ENCODE measurements at regions not wholly inside any gene's neighbourhood (a gene's known extent, or its start where the extent isn't known, plus 50 kb on each side); places are given as distances from the start of the nearest gene placed in this dataset.

DNA sequence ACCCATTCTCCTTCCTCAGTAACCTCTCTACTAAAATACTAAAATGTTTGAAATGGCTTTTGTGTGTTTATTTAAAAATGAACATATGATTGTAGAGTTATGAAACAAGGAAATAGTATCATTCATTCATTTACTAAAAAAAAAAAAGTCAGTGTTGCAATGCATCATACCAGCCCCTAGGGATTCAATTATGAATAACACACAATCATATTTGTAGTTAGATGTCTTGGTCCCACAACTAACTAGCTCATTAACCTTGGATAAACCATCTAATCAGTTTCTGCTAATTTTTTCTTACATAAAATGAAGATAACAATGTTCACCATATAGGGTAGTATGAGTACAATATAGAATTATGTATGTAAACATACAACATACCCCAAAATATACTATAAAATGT lies 183.2 kb downstream of the GRIN2B start:
- Histone ChIP-seq H3K4me2 (no peak overlapping the region), H3K9me3 (no peaks in the 10 kb centered on the region), H3K4me3 (no peak overlapping the region), H3K4me1 (no peaks in the 10 kb centered on the region; the same call in 2 of the 3 replicates), H3K27ac (no peak overlapping the region)
- no peak for TF ChIP-seq POLR2AphosphoS2 (conservative IDR thresholded peaks at IDR 0.05; ENCODE audit: low read length)
- TF ChIP-seq BHLHE40 (IDR thresholded peaks at IDR 0.05; ENCODE audit: low read depth, low read length): no peak
- TF ChIP-seq EHF (CRISPR knock-in tag; IDR thresholded peaks at IDR 0.05): no peak
- no peak for TF ChIP-seq CBX2 (IDR thresholded peaks at IDR 0.05; ENCODE audit: borderline replicate concordance, low read depth)
- TF ChIP-seq EHMT2 (IDR thresholded peaks at IDR 0.05; ENCODE audit: low read depth): no peak
- TF ChIP-seq MAFK (IDR thresholded peaks at IDR 0.05; ENCODE audit: partially characterized antibody): no peak
- TF ChIP-seq NFE2L2 (conservative IDR thresholded peaks at IDR 0.05; ENCODE audit: low read length): no peak
- TF ChIP-seq, protein P1, sequence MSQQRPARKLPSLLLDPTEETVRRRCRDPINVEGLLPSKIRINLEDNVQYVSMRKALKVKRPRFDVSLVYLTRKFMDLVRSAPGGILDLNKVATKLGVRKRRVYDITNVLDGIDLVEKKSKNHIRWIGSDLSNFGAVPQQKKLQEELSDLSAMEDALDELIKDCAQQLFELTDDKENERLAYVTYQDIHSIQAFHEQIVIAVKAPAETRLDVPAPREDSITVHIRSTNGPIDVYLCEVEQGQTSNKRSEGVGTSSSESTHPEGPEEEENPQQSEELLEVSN (IDR thresholded peaks at IDR 0.05; ENCODE audit: borderline replicate concordance, low read depth): no peak
- no peak for TF ChIP-seq ZNF302 (CRISPR knock-in tag; IDR thresholded peaks at IDR 0.05)
- no peak for TF ChIP-seq KDM1A (IDR thresholded peaks at IDR 0.05; ENCODE audit: low read depth)
- ATAC-seq (no peak), FAIRE-seq (no peak), DNase-seq (ENCODE audit: low read depth in 1 of 2, low spot score in 1 of 2) (no peak)
- ChIA-PET CTCF (no interaction called here), POLR2A (no interaction called here)

- no peak overlapping the region for H3K27ac ChIP-seq
- H3K4me3 ChIP-seq: no peak overlapping the region
- ChIA-PET CTCF (interaction anchor here (0.6 to 1.8 kb wide), 2 partner anchors 147 to 940 kb away, joined by 3 to 7 read pairs; no protein-coding TSS in a partner anchor), POLR2A (no interaction called here)
- no peaks in the 10 kb centered on the region for H3K9me3 ChIP-seq
- FAIRE-seq (no peak), DNase-seq (ENCODE audit: low read depth in 1 of 2, low spot score in 1 of 2) (no peak), ATAC-seq (no peak)
- H3K4me1 ChIP-seq: no peaks in the 10 kb centered on the region
- TF ChIP-seq HOXA7 (CRISPR knock-in tag; IDR thresholded peaks at IDR 0.05): no peak
- TF ChIP-seq ESRRA (IDR thresholded peaks at IDR 0.05; ENCODE audit: borderline replicate concordance, low read length): no peak
- TF ChIP-seq ZFP36 (IDR thresholded peaks at IDR 0.05; ENCODE audit: borderline replicate concordance, partially characterized antibody): no peak
- TF ChIP-seq CTCF (IDR thresholded peaks at IDR 0.05): no peak
- no peak for TF ChIP-seq CHD2 (IDR thresholded peaks at IDR 0.05; ENCODE audit: low read length, partially characterized antibody)
- TF ChIP-seq CHD4 (IDR thresholded peaks at IDR 0.05; ENCODE audit: borderline replicate concordance): no peak
- no peak for TF ChIP-seq MYC (IDR thresholded peaks at IDR 0.05; ENCODE audit: borderline replicate concordance, low read length)
- TF ChIP-seq HOXB5 (CRISPR knock-in tag; IDR thresholded peaks at IDR 0.05): no peak
- no peak for TF ChIP-seq TP53 (CRISPR knock-in tag; IDR thresholded peaks at IDR 0.05)
- TF ChIP-seq CBX8 (IDR thresholded peaks at IDR 0.05): no peak
- TF ChIP-seq NPAS2 (CRISPR knock-in tag; IDR thresholded peaks at IDR 0.05; ENCODE audit: borderline replicate concordance): no peak
- TF ChIP-seq MAFK (IDR thresholded peaks at IDR 0.05; ENCODE audit: partially characterized antibody): no peak
- no peak overlapping the region for H3K4me2 ChIP-seq
- WGBS (ENCODE audit: missing lambda C conversion rate): 54% methylated on average over 2 of the region's 2 CpGs
These were observed 186.7 kb downstream of the GRIN2B start for GRCh38 chr12:13794706-13795105.

DNA sequence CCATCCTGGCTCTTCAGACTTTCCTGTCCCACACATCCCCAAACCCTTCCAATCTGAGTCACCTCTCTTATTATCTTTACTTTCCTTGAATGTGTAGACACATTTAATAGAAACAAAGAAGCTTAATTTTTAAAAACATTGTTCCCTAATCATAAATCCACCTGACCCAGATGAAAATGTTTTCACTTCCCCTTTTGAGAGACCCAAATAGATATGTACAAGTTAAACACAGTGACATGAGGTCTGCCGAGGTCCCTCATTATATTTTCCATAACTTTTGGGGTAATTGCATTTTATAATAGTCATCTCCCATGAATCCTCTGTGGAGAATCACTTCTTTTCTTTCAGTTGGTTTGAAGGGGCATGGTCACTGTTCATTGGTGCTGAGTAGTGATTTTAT lies 191.1 kb downstream of the GRIN2B start:
- FAIRE-seq (no peak), DNase-seq (ENCODE audit: low read depth in 1 of 2, low spot score in 1 of 2) (no peak), ATAC-seq (no peak)
- ChIA-PET POLR2A (no interaction called here), CTCF (no interaction called here)
- H3K4me2 ChIP-seq: no peak overlapping the region
- no peaks in the 10 kb centered on the region for H3K9me3 ChIP-seq
- TF ChIP-seq CBX8 (IDR thresholded peaks at IDR 0.05): no peak
- TF ChIP-seq RFX5 (IDR thresholded peaks at IDR 0.05): no peak
- no peak for TF ChIP-seq FOSL2 (IDR thresholded peaks at IDR 0.05)
- no peak for TF ChIP-seq FOSL2 (CRISPR knock-in tag; IDR thresholded peaks at IDR 0.05)
- TF ChIP-seq POLR2AphosphoS2 (conservative IDR thresholded peaks at IDR 0.05; ENCODE audit: low read length): no peak
- TF ChIP-seq ATOH8 (CRISPR knock-in tag; IDR thresholded peaks at IDR 0.05; ENCODE audit: low read depth): no peak
- no peak for TF ChIP-seq EP300 (IDR thresholded peaks at IDR 0.05)
- no peak overlapping the region for H3K27ac ChIP-seq
- 39% methylated on average over 1 of the region's 1 CpG for WGBS (ENCODE audit: missing lambda C conversion rate)
- no peaks in the 10 kb centered on the region for H3K4me1 ChIP-seq
- H3K4me3 ChIP-seq: no peak overlapping the region

All from A549 (cell line).